ENCODE measurements at regions not wholly inside any gene's neighbourhood (a gene's known extent, or its start where the extent isn't known, plus 50 kb on each side); places are given as distances from the start of the nearest gene placed in this dataset.
"Not testable (repeated sequence)": the region's sequence is repeated elsewhere in the genome, so short reads cannot be mapped to it uniquely, and the experiment has no call there.

DNA sequence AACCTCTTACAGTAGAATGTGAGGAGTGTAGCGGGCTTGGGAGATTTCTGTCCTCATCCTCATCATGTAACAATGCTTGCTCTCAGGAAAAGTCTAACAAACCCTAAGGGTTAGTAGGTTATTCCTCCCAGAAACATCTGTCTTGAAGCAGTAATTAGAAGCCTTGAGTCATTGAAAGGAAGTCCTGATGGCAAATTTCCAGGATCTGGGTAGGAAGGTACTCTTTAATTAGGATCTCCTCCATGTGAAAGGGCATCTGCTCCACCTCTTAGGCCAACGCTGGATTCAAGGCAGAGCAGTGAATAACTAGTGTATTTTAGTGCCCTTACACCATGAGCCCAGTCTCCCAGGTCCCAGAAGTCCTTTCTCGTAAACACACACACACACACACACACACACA lies 106.6 kb upstream of the BARHL2 start:
- no peak for DNase-seq

DNA sequence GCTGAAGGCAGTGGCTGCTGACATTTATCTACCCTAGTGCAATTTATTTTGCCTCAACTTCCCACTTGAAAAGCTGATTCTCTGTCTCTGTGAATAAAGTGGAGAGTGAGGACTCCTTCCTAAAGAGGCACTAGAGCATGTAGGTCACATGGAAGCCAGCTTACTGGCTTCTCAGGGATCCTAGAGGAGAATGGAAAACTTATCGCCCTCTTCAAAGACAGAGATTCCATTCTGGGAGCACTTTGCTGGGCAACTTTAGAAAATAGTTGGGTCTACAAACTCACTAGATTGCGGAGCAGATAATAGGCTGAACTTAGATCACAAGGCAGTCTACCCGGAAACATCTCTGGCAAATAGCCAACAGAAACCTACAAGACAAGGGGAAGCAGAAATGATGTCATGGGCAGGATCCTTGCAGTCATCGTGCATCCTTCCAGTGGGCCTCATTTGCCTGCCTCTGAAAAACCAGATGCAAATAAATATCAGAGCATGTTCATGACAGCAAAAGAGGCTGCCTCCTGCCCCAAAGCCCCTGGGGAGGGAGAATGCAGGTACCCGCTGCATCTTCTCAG lies 104.8 kb upstream of the BARHL2 start:
- DNase-seq, result no peak

DNA sequence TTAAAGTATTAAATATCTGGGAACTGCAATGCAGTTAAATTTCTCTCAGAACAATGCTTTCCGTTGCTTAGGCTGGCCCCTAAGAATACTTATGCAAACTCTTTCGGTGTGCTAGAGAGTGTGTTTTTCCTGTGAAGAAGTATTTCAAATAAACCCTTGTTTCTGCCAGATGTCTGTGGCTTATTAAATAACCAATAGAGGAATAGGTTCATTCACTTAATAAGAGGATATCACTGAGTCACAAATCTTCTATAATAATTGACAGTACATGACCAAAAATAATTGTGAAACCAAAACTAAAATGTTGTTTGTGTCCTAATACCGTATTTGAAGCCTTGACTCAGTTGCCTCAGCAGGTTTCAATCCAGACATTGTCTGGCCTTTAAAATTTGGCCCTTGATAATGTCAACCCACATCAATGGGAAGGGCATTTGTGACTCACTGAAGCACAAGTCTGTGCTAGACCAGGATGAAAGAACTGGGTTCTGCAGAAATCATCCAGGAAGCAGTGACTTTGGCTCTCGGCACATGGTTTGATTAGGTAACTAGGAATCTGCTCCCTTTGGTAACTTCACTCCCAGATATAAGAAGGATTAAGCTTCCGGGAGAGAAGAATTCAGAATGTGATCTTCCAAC lies 104.2 kb upstream of the BARHL2 start:
- DNase-seq, result no peak

DNA sequence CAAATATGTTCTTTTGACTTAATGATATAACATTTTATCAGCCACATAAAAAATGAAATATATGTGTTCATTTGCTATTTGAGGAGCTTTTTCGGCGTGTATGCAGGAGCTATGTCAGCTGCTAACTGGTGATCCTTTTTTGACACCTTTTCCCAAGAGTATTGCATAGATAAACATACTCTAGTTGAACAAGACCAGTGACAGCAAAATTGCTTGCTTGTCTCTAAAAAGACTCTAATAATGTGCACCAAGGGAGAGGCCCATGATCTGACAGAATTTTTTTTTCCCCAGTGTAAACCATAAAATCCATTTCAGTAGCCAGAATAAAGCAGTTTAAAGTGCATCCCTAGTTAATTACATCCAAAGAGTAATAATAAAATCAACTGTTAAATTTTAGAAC lies 103.6 kb upstream of the BARHL2 start:
- DNase-seq, result no peak

DNA sequence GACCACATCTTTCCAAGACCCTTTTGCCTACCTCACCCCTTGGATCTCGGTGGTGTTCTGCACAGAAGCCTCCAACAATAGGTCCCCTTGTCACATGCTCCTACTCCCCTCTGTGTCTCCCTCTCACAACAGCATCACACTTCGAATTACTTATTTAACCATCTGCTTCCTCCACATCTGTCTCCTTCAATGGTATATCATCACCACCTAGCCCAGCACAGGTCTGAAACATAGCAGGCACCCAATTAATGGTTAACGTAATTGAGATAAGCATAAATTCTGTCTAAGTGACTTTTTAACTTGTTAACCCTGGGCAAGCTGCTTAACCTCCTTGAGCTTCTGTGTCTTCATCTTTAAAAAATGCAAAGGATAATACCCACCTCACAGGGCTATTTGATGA lies 100.3 kb upstream of the BARHL2 start:
- no peak for DNase-seq

DNA sequence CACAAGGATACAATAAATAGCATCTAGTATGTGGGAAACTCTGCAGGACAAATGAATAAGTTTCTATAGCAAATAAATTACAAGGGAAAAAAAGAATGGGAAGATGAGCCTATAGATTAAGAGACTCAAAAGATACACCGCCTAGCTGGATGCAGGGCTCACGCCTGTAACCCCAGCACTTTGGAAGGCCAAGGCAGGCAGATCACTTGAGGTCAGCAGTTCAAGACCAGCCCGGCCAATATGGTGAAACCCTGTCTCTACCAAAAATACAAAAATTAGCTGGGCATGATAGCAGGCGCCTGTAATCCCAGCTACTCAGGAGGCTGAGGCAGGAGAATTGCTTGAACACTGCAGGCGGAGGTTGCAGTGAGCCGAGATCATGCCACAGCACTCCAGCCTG lies 95.1 kb upstream of the BARHL2 start:
- DNase-seq, result not testable (repeated sequence)

DNA sequence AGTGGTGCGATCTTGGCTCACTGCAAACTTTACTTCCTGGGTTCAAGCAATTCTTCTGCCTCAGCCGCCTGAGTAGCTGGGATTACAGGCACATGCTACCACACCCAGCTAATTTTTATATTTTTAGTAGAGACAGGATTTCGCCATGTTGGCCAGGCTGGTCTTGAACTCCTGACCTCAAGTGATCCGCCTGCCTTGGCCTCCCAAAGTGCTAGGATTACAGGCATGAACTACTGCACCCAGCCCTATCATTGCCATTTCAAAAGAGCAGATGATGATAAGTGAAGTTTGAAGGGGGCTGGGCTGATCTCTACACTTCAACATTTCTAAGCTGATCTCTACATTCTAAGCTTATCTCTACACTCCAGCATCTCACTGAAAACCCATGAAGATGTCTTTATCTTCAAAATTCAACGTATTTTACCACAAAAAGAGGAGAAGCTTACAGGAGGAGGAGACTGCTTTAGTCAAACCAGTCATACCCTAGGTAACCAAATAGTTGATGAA lies 94.4 kb upstream of the BARHL2 start:
- DNase-seq, result peak; percentile 94

DNA sequence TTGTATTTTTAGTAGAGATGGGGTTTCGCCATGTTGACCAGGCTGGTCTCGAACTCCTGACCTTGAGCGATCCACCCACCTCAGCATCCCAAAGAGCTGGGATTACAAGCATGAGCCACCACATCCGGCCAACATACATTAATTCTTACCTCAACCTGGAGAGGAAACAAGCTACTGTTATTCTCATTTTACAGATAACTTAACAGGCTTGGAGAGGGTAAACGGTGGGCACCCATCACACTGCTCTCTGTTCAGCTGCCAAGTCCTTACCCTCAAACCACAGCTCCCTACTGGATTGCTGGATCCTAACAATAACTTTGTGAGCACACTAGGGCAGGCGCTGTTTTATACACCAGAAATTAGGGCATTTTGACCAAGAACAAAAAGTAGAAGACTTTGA lies 93.6 kb upstream of the BARHL2 start:
- DNase-seq, result no peak

DNA sequence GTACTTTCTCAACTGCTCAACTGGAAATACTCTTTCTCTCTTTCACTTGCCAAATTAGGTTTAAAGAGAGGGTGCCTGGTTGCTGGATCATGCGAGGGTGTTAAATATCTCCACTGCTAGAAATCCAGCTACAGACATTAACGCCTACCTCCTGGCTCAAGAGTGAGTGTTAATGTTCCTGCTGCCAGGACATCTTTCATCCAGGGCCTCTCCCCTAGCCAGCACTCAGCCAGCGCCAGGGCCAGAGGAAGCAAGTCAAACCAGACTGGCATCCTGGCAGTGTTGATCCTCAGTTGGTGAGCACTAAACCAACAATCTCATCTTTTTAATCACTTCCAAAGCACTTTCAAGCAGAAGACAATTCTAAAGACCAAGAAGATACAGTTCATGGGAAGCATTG lies 92.9 kb upstream of the BARHL2 start:
- DNase-seq, result no peak

DNA sequence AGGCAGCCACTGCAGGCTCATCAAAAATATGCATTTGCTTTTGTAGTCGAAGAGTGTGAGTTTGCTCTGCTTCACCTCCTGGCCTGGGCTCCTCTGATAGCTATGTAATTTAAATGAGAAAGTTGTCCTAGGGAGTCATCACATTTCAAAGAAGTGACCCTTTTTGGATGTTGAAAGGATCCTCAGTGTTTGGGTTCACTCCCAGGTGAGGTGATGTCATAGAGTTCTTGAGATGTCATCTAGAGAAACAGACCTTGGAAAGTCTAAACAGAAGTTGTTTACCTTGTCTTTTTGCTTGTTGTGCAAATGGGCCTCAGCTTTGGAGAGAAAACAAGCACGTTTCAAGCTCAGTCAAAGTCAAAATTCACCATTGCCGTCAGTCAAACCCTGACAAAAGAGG lies 92.0 kb upstream of the BARHL2 start:
- no peak for DNase-seq

DNA sequence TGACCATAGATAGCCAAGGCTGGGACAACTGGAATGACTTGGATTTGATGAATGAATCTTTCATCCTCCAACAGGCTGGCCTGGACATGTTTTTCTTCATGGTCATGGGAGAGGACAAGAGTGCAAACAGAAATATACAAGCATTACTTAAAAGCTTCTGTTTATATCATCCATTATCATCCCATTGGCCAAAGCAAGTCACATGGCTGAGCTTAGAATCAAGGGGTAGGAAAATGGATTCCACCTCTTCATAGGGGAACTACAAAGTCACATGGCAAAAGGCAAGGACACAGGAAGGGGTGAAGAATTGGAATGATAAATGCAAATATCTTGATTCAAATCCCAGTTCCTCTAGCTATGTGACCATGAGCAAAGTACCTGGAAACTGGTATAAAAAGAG lies 90.2 kb upstream of the BARHL2 start:
- DNase-seq, result no peak

DNA sequence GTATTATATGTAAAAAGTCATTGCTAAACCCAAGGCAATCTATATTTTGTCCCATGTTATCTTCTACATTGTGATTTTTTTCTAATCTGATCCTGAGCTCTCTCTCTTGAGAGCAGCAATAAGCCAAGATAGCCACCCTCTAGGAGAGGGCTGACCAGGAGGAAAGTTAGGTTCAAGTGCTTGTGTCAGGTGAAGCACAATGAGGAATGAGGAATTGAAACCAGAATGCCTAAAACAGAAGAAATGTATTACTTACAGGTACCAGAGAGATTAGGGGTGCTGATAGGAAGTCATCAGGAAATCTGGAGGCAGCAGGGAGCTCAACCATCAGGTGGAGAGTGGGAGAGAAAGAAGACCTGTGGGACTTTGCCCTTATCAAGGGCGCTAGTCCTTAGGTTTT lies 85.5 kb upstream of the BARHL2 start:
- DNase-seq, result no peak

DNA sequence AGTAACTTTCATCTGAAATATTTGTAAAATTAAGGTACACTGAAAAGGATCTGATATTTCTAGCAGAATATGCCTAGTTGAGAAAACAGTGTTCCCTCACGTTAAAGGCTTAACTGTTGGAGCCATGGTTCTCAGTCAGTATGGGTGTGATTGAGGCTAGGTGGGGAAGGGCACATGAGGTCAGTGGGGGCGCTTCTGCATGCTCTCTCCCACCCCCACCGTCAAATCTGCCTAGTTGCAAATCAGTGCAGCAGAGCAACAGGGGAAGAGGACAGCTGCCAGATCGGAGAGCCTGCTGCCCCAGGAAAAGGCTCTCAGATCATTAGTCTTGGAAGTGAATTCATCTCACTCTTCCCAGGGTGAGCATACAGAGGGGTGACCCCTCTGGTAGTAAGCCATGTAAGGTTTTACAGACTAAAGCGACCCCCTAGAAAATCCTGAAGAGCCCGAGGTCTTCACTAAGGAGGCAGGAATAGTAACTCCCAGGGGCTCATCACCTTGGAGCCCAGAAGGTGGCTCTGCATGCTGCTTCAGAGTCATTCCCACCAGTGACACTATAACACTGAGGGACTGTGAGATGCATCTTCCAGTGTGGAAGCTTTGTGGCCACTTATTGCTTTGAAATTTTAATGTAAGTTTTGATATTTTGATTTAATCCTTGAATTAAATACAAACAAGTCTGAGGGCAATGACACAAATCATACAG lies 83.1 kb upstream of the BARHL2 start:
- no peak for DNase-seq

DNA sequence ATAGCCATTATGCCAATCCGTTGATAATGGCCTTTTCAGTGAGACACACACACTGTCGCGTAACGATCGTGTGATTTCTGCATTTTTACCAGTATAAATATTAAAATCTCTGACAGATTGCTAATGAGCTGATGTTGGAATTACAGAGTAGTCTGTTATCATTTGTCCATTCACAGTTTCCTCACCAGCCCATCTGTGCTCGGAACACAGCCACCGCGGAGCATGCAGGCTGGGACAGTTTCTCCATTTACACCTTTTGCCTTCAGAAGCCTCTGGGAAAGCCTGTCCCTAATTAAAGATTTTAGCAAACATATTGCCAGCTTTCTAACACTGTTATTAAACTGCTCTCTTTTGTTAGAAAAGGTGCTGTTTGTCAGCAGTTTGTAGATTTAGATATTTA lies 82.2 kb upstream of the BARHL2 start:
- DNase-seq, result no peak

DNA sequence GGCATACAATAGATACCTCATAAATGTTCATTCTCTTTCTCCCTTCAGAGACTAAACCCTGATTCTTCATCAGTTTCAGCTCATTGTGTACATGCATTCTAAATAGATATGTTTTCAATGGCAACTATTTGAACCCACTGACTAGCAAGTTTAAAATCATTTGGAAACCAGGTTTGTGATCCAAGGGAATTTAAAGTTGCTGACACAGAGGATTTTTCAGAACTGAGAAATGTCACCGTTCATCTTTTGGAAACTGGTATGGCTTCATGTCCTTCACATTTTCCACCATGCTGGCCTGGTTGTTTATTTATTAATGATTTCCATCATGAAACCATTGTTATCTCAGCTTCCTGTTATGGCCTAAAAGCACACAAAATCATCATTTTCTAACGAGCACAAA lies 81.8 kb upstream of the BARHL2 start:
- DNase-seq, result no peak

DNA sequence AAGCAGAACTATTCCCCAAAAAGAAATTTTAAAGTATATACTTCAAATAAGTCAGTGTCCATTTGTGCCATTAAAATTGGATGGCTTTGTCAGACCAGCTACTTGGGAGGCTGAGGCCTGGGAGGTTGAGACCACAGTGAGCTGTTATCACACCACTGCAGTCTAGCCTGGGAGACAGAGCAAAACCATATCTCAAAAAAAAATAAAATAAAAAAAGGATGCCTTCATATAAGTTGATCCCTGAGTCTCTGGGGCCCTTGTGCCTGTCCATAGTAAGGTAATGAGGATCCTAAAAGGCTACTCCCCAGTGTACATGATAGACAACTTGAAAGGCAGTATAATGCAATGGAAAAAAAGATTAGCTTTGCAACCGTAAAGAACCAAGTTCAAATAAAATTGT lies 81.2 kb upstream of the BARHL2 start:
- DNase-seq, result peak; percentile 77

DNA sequence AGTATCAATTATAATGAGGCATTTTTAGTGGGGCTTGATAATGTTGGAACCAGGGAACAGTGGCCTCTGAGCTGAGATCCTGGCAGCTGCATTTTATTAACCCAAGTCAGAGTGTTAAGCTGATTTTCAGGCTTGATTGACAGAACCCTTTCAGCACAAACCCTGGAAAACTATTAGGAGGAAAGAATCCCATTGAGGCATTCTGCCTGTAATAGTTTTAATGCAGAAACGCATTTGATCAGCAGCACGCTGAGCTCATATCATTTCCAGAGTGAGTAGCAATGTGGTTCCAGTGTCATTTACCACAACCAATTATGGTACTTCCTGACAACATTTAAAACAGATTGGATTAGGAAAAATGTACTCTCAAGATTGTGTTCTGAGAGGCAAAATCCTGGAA lies 78.3 kb upstream of the BARHL2 start:
- DNase-seq, result no peak

DNA sequence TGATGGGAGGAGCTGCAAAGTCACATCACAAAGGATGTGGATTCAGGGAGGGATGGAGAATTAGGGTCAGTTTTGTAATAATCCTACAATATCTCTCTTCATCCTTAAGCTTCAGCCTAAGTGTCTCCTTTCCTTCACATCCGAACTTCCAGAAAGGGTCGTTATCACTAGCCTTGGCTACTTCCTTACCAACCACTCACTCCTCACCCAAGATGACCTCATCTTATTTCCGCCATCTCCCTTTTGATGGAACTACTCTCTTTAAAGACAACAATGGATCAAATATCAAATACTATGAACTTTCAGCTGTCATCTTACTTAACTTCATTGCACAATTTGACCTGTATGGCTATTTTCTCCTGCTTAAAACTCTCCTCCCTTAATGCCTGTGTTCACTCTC lies 69.6 kb upstream of the BARHL2 start:
- no peak for DNase-seq

DNA sequence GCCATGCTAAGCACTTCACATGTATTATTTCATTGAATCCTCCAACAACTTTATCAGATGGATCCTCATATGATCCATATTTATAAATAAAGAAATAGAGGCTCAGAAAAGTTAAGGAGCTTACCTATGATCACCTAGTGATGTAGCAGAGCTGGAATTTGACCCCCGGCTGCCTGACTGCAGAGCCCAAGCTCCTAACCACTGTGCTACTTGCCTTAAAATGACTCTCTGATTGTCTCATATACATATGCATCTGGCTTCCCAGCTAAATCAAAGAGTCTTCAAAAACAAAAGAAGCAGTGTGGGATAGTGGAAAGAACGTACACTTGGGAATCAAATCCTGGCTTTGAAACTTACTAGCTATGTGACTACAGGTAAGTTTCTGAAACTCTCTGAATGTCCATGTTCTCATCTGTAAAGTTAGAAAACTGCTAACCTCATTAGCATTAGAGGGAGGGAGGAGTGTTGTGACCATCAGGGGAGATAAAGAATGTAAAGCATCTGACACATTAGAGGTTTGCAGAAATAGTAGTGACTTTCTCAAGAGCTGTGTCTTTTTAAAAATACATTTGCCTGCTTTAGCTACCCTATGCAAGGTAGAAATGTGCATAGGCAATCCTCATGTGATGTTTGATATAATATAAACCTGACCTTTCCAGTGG lies 67.2 kb upstream of the BARHL2 start:
- no peak for DNase-seq

DNA sequence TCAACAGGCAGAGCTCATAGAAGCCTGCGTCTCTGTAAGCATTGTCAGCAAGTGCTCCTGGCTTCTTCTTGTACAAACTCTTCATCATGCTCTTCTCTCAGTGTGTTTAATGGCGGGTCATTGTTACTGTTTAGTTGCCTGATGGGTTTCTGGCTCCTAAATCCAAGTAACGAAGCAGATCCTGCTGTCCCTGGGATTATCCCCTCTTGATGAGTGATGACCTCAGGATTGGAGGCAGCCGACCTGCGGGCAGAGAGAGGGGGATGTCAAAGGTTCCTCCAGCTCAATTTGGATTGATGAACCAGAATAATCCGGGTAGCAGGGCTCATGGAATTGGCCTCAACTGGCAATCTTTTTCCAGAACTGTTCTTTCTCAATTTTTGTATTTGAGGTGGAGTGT lies 66.1 kb upstream of the BARHL2 start:
- DNase-seq, result no peak

DNA sequence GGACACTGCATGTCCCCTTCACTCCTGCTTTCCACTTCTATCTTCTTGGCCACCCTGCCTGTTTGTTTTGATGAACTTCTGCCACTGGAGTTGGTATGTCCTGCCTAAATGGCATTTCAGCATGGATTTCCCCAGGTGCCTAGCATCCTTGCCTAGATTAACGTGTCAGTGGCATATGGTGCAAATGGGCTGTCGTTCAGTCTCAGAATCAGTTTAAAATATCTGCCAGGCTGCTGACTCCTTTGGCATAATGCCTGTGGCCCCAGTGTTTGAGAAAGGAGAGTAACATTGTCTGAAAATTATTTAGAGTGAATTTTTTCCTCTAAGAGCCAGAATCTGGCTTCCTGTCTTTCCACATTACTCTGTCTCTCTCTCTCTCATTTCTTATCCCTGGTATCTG lies 64.9 kb upstream of the BARHL2 start:
- no peak for DNase-seq

DNA sequence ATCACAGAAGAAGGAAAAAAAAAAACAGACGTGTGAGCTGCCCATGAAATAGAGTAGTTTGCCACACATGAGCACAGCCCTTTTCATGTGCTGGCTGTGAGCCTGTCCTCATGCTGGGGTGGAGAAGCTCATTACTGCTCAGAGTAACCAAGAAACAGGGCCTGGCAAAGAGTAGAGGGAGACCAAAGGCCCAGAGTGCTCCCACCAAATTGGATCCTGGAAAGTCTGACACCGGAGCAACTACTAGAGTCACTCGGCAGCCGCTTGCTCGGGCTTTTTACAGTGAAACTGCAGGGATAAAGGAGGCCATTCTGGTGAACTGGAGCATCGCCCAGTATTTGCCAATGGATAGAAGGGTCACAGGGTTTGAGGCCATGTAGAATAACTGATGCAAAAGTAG lies 64.4 kb upstream of the BARHL2 start:
- no peak for DNase-seq

DNA sequence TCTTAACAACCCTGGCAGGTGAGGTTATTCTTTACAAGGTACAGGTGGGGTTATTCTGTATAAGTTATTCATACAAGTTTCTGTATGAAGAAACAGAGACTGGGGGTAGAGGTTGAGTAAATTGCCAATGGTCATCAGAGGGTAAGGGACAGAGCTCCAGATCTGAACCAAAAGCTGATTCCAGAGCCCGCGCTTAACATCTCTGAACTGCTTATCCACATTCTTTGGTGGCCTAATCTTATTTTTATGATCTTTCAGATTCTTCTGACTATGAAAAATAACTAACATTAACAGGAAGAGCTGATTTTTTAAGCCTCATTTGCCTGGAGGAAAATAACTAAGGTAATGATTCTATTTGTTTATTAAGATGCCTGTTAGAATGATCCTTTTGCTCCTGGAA lies 63.9 kb upstream of the BARHL2 start:
- no peak for DNase-seq

DNA sequence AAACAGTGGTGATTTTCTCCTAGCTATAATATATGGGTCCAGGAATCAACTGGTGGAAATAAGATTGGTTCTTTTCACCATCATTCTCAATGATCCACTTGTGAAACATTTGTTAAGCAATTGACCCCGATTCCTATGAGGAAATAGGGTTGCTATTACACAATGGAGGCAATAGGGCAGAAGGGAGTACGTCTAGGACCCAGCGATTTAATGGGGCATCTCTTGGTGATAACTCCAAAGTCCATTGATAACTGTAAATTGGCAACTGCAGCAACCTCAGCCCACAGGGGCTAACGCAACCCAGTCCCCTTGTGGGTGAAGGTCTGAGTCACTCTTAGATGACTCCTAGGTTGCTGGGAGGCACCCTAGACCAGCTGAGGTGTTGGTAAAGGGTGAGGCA lies 62.5 kb upstream of the BARHL2 start:
- DNase-seq, result no peak

All from hematopoietic multipotent progenitor cell treated with erythropoietin and hydrocortisone succinate and interleukin-3 and kit ligand, for 6 days (in vitro differentiated cells).